Thyroid gland (tissue), 4 donors: ENCODE measurements at regions not wholly inside any gene's neighbourhood (a gene's known extent, or its start where the extent isn't known, plus 50 kb on each side); places are given as distances from the start of the nearest gene placed in this dataset.

ENCODE experiments used
- CTCF ChIP-seq, 6 experiments: fragments of 200-600 bp in 3 of 6; fragments of 450-650 bp in 3 of 6; sonication (generic) in 3 of 6; IDR thresholded peaks; one replicate each; pipeline ENCODE4 v1.5.1; 2016 to 2019; ENCODE audit warnings: antibody characterized with exemption in 6 of 6, mild to moderate bottlenecking in 2 of 6, inconsistent platforms in 1 of 6, moderate library complexity in 1 of 6
- POLR2A ChIP-seq, 2 donors: fragments of 450-650 bp; IDR thresholded peaks; one replicate each; pipeline ENCODE4 v1.6.1; 2017; ENCODE audit warnings: antibody characterized with exemption in 2 of 2, mild to moderate bottlenecking in 2 of 2, moderate library complexity in 1 of 2

GRCh38 chr17:68684949-68685357 lies 83.8 kb upstream of the FAM20A start:
- TF ChIP-seq CTCF (IDR thresholded peaks at IDR 0.05) (no peak), POLR2A (IDR thresholded peaks at IDR 0.05) (no peak)
